A673 (cell line): ENCODE measurements at regions not wholly inside any gene's neighbourhood (a gene's known extent, or its start where the extent isn't known, plus 50 kb on each side); places are given as distances from the start of the nearest gene placed in this dataset.

Experiments used
- CTCF ChIP-seq: fragments of 300-800, 200-600 bp; sonication (generic); conservative IDR thresholded peaks from 2 replicates; pipeline ENCODE4 v1.5.1; 2017; ENCODE audit warnings: low read depth, mild to moderate bottlenecking, antibody characterized with exemption, low read length, moderate library complexity, mixed read lengths
- EZH2 ChIP-seq: fragments of 200-600 bp; sonication (generic); IDR thresholded peaks from 2 replicates; pipeline ENCODE4 v1.6.1; 2017; ENCODE audit warnings: borderline replicate concordance, low read depth, mild to moderate bottlenecking, mixed read lengths, antibody characterized with exemption, low read length; ENCODE audit not compliant: poor library complexity, severe bottlenecking

GRCh38 chr7:33733870-33734650 is 171.3 kb upstream of the BMPER start:
- TF ChIP-seq CTCF = no peak
- no peak for TF ChIP-seq EZH2
